ENCODE measurements at regions not wholly inside any gene's neighbourhood (a gene's known extent, or its start where the extent isn't known, plus 50 kb on each side); places are given as distances from the start of the nearest gene placed in this dataset.
"Not testable (repeated sequence)": the region's sequence is repeated elsewhere in the genome, so short reads cannot be mapped to it uniquely, and the experiment has no call there.

GRCh38 chr5:125065741-125066140 is 319.3 kb upstream of the ZNF608 start:
- Histone ChIP-seq H3K79me2 (ENCODE audit: low read length) (no peaks in the 10 kb centered on the region), H2AFZ (ENCODE audit: low read length) (no peak overlapping the region), H3K27ac (ENCODE audit: low read length) (no peak overlapping the region), H3K4me3 (ENCODE audit: low read length) (no peak overlapping the region), H3K9ac (ENCODE audit: low read length) (no peak overlapping the region), H3K4me2 (ENCODE audit: low read depth, low read length, poor library complexity, severe bottlenecking) (no peak overlapping the region), H3K4me1 (ENCODE audit: low read length) (no peaks in the 10 kb centered on the region), H3K9me3 (ENCODE audit: low read length) (peaks cover 5% of the 10 kb centered on the region), H4K20me1 (ENCODE audit: insufficient read depth, low read depth, low read length) (no peaks in the 10 kb centered on the region), H3K27me3 (ENCODE audit: low read length) (no peaks in the 10 kb centered on the region), H3K36me3 (ENCODE audit: insufficient read depth, low read length) (no peaks in the 10 kb centered on the region), H3K9me2 (replicated peaks; ENCODE audit: insufficient read depth, low read length) (no peaks in the 10 kb centered on the region)
- no peak for DNase-seq

GRCh38 chr5:125070961-125071360 is 324.5 kb upstream of the ZNF608 start:
- Histone ChIP-seq H3K36me3 (ENCODE audit: insufficient read depth, low read length) (no peaks in the 10 kb centered on the region), H2AFZ (ENCODE audit: low read length) (no peak overlapping the region), H3K9me2 (replicated peaks; ENCODE audit: insufficient read depth, low read length) (no peaks in the 10 kb centered on the region), H3K4me3 (ENCODE audit: low read length) (no peak overlapping the region), H4K20me1 (ENCODE audit: insufficient read depth, low read depth, low read length) (no peaks in the 10 kb centered on the region), H3K9me3 (ENCODE audit: low read length) (peaks cover 10% of the 10 kb centered on the region), H3K4me1 (ENCODE audit: low read length) (no peaks in the 10 kb centered on the region), H3K27ac (ENCODE audit: low read length) (no peak overlapping the region), H3K27me3 (ENCODE audit: low read length) (no peaks in the 10 kb centered on the region), H3K9ac (ENCODE audit: low read length) (no peak overlapping the region), H3K79me2 (ENCODE audit: low read length) (no peaks in the 10 kb centered on the region), H3K4me2 (ENCODE audit: low read depth, low read length, poor library complexity, severe bottlenecking) (no peak overlapping the region)
- no peak for DNase-seq

GRCh38 chr5:125073090-125073489 is 326.7 kb upstream of the ZNF608 start:
- Histone ChIP-seq H3K9ac (ENCODE audit: low read length) (no peak overlapping the region), H3K9me3 (ENCODE audit: low read length) (peaks cover 10% of the 10 kb centered on the region), H3K36me3 (ENCODE audit: insufficient read depth, low read length) (no peaks in the 10 kb centered on the region), H3K79me2 (ENCODE audit: low read length) (no peaks in the 10 kb centered on the region), H3K27ac (ENCODE audit: low read length) (no peak overlapping the region), H3K4me2 (ENCODE audit: low read depth, low read length, poor library complexity, severe bottlenecking) (no peak overlapping the region), H3K9me2 (replicated peaks; ENCODE audit: insufficient read depth, low read length) (no peaks in the 10 kb centered on the region), H2AFZ (ENCODE audit: low read length) (no peak overlapping the region), H4K20me1 (ENCODE audit: insufficient read depth, low read depth, low read length) (no peaks in the 10 kb centered on the region), H3K4me3 (ENCODE audit: low read length) (no peak overlapping the region), H3K4me1 (ENCODE audit: low read length) (no peaks in the 10 kb centered on the region), H3K27me3 (ENCODE audit: low read length) (no peaks in the 10 kb centered on the region)
- no peak for DNase-seq

- Histone ChIP-seq H3K4me3 (ENCODE audit: low read length) (no peak overlapping the region), H3K79me2 (ENCODE audit: low read length) (no peaks in the 10 kb centered on the region), H3K27ac (ENCODE audit: low read length) (no peak overlapping the region), H3K36me3 (ENCODE audit: insufficient read depth, low read length) (no peaks in the 10 kb centered on the region), H3K9ac (ENCODE audit: low read length) (no peak overlapping the region), H3K27me3 (ENCODE audit: low read length) (no peaks in the 10 kb centered on the region), H3K9me3 (ENCODE audit: low read length) (peaks cover 6% of the 10 kb centered on the region; the same call in 1 of the 2 replicates), H3K4me1 (ENCODE audit: low read length) (no peaks in the 10 kb centered on the region), H3K4me2 (ENCODE audit: low read depth, low read length, poor library complexity, severe bottlenecking) (no peak overlapping the region), H4K20me1 (ENCODE audit: insufficient read depth, low read depth, low read length) (no peaks in the 10 kb centered on the region), H3K9me2 (replicated peaks; ENCODE audit: insufficient read depth, low read length) (no peaks in the 10 kb centered on the region), H2AFZ (ENCODE audit: low read length) (no peak overlapping the region)
- DNase-seq: no peak
Observed at GRCh38 chr5:125075567-125075966, 329.1 kb upstream of the ZNF608 start.

GRCh38 chr5:125079028-125079427 is 332.6 kb upstream of the ZNF608 start:
- H4K20me1 ChIP-seq (ENCODE audit: insufficient read depth, low read depth, low read length); H3K4me1 ChIP-seq (ENCODE audit: low read length); H3K9me2 ChIP-seq (replicated peaks; ENCODE audit: insufficient read depth, low read length); H3K36me3 ChIP-seq (ENCODE audit: insufficient read depth, low read length); H3K79me2 ChIP-seq (ENCODE audit: low read length); H2AFZ ChIP-seq (ENCODE audit: low read length); H3K27me3 ChIP-seq (ENCODE audit: low read length); H3K4me2 ChIP-seq (ENCODE audit: low read depth, low read length, poor library complexity, severe bottlenecking); H3K9me3 ChIP-seq (ENCODE audit: low read length); H3K9ac ChIP-seq (ENCODE audit: low read length); H3K27ac ChIP-seq (ENCODE audit: low read length); H3K4me3 ChIP-seq (ENCODE audit: low read length); DNase-seq: not testable (repeated sequence)

GRCh38 chr5:125081101-125081500 is 334.7 kb upstream of the ZNF608 start:
- H4K20me1 ChIP-seq (ENCODE audit: insufficient read depth, low read depth, low read length): no peaks in the 10 kb centered on the region
- no peaks in the 10 kb centered on the region for H3K4me1 ChIP-seq (ENCODE audit: low read length)
- H3K9ac ChIP-seq (ENCODE audit: low read length): no peak overlapping the region
- no peaks in the 10 kb centered on the region for H3K27me3 ChIP-seq (ENCODE audit: low read length)
- no peaks in the 10 kb centered on the region for H3K9me3 ChIP-seq (ENCODE audit: low read length)
- H3K4me2 ChIP-seq (ENCODE audit: low read depth, low read length, poor library complexity, severe bottlenecking): no peak overlapping the region
- no peaks in the 10 kb centered on the region for H3K36me3 ChIP-seq (ENCODE audit: insufficient read depth, low read length)
- DNase-seq: no peak
- H3K9me2 ChIP-seq (replicated peaks; ENCODE audit: insufficient read depth, low read length): no peaks in the 10 kb centered on the region
- no peak overlapping the region for H3K27ac ChIP-seq (ENCODE audit: low read length)
- no peak overlapping the region for H2AFZ ChIP-seq (ENCODE audit: low read length)
- no peak overlapping the region for H3K4me3 ChIP-seq (ENCODE audit: low read length)
- H3K79me2 ChIP-seq (ENCODE audit: low read length): no peaks in the 10 kb centered on the region

GRCh38 chr5:125083981-125084380 is 337.5 kb upstream of the ZNF608 start:
- H4K20me1 ChIP-seq (ENCODE audit: insufficient read depth, low read depth, low read length): no peaks in the 10 kb centered on the region
- H3K4me2 ChIP-seq (ENCODE audit: low read depth, low read length, poor library complexity, severe bottlenecking): no peak overlapping the region
- H3K4me1 ChIP-seq (ENCODE audit: low read length): no peaks in the 10 kb centered on the region
- no peak overlapping the region for H3K9ac ChIP-seq (ENCODE audit: low read length)
- no peaks in the 10 kb centered on the region; the same call in 1 of the 2 replicates for H3K9me3 ChIP-seq (ENCODE audit: low read length)
- no peak overlapping the region for H2AFZ ChIP-seq (ENCODE audit: low read length)
- H3K27ac ChIP-seq (ENCODE audit: low read length): no peak overlapping the region
- H3K36me3 ChIP-seq (ENCODE audit: insufficient read depth, low read length): no peaks in the 10 kb centered on the region
- H3K27me3 ChIP-seq (ENCODE audit: low read length): no peaks in the 10 kb centered on the region
- H3K79me2 ChIP-seq (ENCODE audit: low read length): no peaks in the 10 kb centered on the region
- no peak for DNase-seq
- no peak overlapping the region for H3K4me3 ChIP-seq (ENCODE audit: low read length)
- no peaks in the 10 kb centered on the region for H3K9me2 ChIP-seq (replicated peaks; ENCODE audit: insufficient read depth, low read length)

GRCh38 chr5:125085797-125086505 is 339.5 kb upstream of the ZNF608 start:
- Histone ChIP-seq H3K27me3 (ENCODE audit: low read length) (no peaks in the 10 kb centered on the region), H3K9me2 (replicated peaks; ENCODE audit: insufficient read depth, low read length) (no peaks in the 10 kb centered on the region), H3K4me2 (ENCODE audit: low read depth, low read length, poor library complexity, severe bottlenecking) (no peak overlapping the region), H3K36me3 (ENCODE audit: insufficient read depth, low read length) (no peaks in the 10 kb centered on the region), H3K79me2 (ENCODE audit: low read length) (no peaks in the 10 kb centered on the region), H2AFZ (ENCODE audit: low read length) (no peak overlapping the region), H3K27ac (ENCODE audit: low read length) (no peak overlapping the region), H3K4me3 (ENCODE audit: low read length) (no peak overlapping the region), H3K9ac (ENCODE audit: low read length) (no peak overlapping the region), H4K20me1 (ENCODE audit: insufficient read depth, low read depth, low read length) (no peaks in the 10 kb centered on the region), H3K9me3 (ENCODE audit: low read length) (no peaks in the 10 kb centered on the region; the same call in 1 of the 2 replicates), H3K4me1 (ENCODE audit: low read length) (no peaks in the 10 kb centered on the region)
- no peak for DNase-seq

Measured in Karpas-422 (cell line).